ENCODE measurements at regions not wholly inside any gene's neighbourhood (a gene's known extent, or its start where the extent isn't known, plus 50 kb on each side); places are given as distances from the start of the nearest gene placed in this dataset.

DNA sequence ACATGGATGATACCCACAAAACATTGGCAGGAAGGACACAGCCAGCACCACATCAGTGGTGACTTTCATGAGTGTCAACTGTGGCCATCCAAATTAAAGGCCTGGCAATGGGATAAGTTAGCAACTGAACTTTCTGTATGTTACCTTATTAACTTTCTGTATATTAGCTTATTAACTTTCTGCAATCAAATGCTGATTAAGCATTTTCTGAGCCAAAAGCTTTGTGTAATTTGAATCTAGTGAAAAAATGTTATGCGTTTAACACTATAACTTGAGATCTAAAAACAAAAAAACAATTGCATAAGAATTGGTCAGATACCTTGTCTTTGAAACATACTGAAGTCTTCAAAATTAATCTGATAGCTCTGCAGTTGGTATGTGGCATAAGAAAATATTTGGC, 159.3 kb downstream of the ZNF33B start:
- BruUV-seq (replicated peaks), result no TSS peak
- ChIA-PET POLR2A (no interaction called here), CTCF (no interaction called here), RAD21 (ENCODE audit: low non-redundant PET in 1 of 2, low total read pairs in 2 of 2, uncharacterized antibody in 2 of 2, unreplicated experiment in 2 of 2) (no interaction called here)
- intact Hi-C loops (cut with micrococcal nuclease), result no loop called here
- H3K9me2 ChIP-seq (ENCODE audit: insufficient read depth), result no peaks in the 10 kb centered on the region
- H3K36me3 ChIP-seq (ENCODE audit: control insufficient read depth in 1 of 2, insufficient read depth in 2 of 2, low read length in 2 of 2), result peaks cover 0 to 5% of the 10 kb centered on the region in 2 experiments; a peak in 1 of 4 replicates
- DNase-seq (ENCODE audit: low read depth, low spot score) (no peak), ATAC-seq (no peak)
- no peak overlapping the region for H3K4me2 ChIP-seq (ENCODE audit: low read length)
- H3K79me2 ChIP-seq (ENCODE audit: insufficient read depth, low read length), result peaks cover 76% of the 10 kb centered on the region
- H3K9me3 ChIP-seq (ENCODE audit: control insufficient read depth in 1 of 2, insufficient read depth in 1 of 2, low read depth in 1 of 2, low read length in 2 of 2), result no peaks in the 10 kb centered on the region
- H4K20me1 ChIP-seq (ENCODE audit: insufficient read depth), result no peaks in the 10 kb centered on the region
- peaks cover 0 to 4% of the 10 kb centered on the region in 2 experiments; a peak in 1 of 4 replicates for H3K4me1 ChIP-seq (ENCODE audit: control insufficient read depth in 1 of 2, insufficient read depth in 2 of 2, low read length in 2 of 2)
- H3K27ac ChIP-seq (ENCODE audit: low read depth, low read length), result no peak overlapping the region
- no peak overlapping the region for H3K9ac ChIP-seq (ENCODE audit: low read length)
- H3K27me3 ChIP-seq (ENCODE audit: insufficient read depth, low read length), result no peaks in the 10 kb centered on the region
- TF ChIP-seq, protein P1, sequence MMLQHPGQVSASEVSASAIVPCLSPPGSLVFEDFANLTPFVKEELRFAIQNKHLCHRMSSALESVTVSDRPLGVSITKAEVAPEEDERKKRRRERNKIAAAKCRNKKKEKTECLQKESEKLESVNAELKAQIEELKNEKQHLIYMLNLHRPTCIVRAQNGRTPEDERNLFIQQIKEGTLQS (IDR thresholded peaks at IDR 0.05), result no peak
- TF ChIP-seq JUND (IDR thresholded peaks at IDR 0.05) (no peak), EZH2phosphoT487 (IDR thresholded peaks at IDR 0.05; ENCODE audit: borderline replicate concordance) (no peak), EGR1 (IDR thresholded peaks at IDR 0.05; ENCODE audit: low read depth) (no peak), ZNF274 (IDR thresholded peaks at IDR 0.05; ENCODE audit: low read depth, low read length) (no peak), POLR2A (IDR thresholded peaks at IDR 0.05; ENCODE audit: borderline replicate concordance, extremely low read depth, insufficient read depth, insufficient read length) (no peak), POLR2AphosphoS5 (IDR thresholded peaks at IDR 0.05; ENCODE audit: low read depth, low read length) (no peak), TCF7L2 (IDR thresholded peaks at IDR 0.05; ENCODE audit: borderline replicate concordance, extremely low read depth, insufficient read depth, insufficient read length) (no peak), FOSL1 (IDR thresholded peaks at IDR 0.05; ENCODE audit: low read depth) (no peak), YY1 (IDR thresholded peaks at IDR 0.05; ENCODE audit: extremely low read depth, insufficient replicate concordance, low read depth, low read length) (no peak), SRF (IDR thresholded peaks at IDR 0.05; ENCODE audit: low read depth) (no peak), RAD21 (IDR thresholded peaks at IDR 0.05; ENCODE audit: low read depth) (no peak), EZH2 (IDR thresholded peaks at IDR 0.05) (no peak), ZFX (IDR thresholded peaks at IDR 0.05) (no peak), SP1 (IDR thresholded peaks at IDR 0.05; ENCODE audit: low read depth) (no peak), SIN3A (IDR thresholded peaks at IDR 0.05; ENCODE audit: low read depth) (no peak)
- TF ChIP-seq, protein P2, sequence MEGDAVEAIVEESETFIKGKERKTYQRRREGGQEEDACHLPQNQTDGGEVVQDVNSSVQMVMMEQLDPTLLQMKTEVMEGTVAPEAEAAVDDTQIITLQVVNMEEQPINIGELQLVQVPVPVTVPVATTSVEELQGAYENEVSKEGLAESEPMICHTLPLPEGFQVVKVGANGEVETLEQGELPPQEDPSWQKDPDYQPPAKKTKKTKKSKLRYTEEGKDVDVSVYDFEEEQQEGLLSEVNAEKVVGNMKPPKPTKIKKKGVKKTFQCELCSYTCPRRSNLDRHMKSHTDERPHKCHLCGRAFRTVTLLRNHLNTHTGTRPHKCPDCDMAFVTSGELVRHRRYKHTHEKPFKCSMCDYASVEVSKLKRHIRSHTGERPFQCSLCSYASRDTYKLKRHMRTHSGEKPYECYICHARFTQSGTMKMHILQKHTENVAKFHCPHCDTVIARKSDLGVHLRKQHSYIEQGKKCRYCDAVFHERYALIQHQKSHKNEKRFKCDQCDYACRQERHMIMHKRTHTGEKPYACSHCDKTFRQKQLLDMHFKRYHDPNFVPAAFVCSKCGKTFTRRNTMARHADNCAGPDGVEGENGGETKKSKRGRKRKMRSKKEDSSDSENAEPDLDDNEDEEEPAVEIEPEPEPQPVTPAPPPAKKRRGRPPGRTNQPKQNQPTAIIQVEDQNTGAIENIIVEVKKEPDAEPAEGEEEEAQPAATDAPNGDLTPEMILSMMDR (IDR thresholded peaks at IDR 0.05 in 2 of 3, conservative IDR thresholded peaks at IDR 0.05 in 1 of 3; ENCODE audit: borderline replicate concordance in 1 of 3, insufficient read depth in 1 of 3, low read depth in 2 of 3, low read length in 2 of 3), result no peak
- TF ChIP-seq, protein P3, sequence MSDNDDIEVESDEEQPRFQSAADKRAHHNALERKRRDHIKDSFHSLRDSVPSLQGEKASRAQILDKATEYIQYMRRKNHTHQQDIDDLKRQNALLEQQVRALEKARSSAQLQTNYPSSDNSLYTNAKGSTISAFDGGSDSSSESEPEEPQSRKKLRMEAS (IDR thresholded peaks at IDR 0.05), result no peak
- TF ChIP-seq, protein P4, sequence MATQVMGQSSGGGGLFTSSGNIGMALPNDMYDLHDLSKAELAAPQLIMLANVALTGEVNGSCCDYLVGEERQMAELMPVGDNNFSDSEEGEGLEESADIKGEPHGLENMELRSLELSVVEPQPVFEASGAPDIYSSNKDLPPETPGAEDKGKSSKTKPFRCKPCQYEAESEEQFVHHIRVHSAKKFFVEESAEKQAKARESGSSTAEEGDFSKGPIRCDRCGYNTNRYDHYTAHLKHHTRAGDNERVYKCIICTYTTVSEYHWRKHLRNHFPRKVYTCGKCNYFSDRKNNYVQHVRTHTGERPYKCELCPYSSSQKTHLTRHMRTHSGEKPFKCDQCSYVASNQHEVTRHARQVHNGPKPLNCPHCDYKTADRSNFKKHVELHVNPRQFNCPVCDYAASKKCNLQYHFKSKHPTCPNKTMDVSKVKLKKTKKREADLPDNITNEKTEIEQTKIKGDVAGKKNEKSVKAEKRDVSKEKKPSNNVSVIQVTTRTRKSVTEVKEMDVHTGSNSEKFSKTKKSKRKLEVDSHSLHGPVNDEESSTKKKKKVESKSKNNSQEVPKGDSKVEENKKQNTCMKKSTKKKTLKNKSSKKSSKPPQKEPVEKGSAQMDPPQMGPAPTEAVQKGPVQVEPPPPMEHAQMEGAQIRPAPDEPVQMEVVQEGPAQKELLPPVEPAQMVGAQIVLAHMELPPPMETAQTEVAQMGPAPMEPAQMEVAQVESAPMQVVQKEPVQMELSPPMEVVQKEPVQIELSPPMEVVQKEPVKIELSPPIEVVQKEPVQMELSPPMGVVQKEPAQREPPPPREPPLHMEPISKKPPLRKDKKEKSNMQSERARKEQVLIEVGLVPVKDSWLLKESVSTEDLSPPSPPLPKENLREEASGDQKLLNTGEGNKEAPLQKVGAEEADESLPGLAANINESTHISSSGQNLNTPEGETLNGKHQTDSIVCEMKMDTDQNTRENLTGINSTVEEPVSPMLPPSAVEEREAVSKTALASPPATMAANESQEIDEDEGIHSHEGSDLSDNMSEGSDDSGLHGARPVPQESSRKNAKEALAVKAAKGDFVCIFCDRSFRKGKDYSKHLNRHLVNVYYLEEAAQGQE (IDR thresholded peaks at IDR 0.05; ENCODE audit: low read depth), result no peak
- no peak overlapping the region for H3K4me3 ChIP-seq (replicated peaks in 1 of 2; ENCODE audit: low read depth in 1 of 2, low read length in 2 of 2)
- no peak overlapping the region for H2AFZ ChIP-seq (ENCODE audit: low read depth, low read length, poor library complexity, severe bottlenecking)
